ENCODE measurements at regions not wholly inside any gene's neighbourhood (a gene's known extent, or its start where the extent isn't known, plus 50 kb on each side); places are given as distances from the start of the nearest gene placed in this dataset.

GRCh38 chr7:94829987-94830386 lies 77.4 kb upstream of the PPP1R9A start:
- TF ChIP-seq CTCF (IDR thresholded peaks at IDR 0.05; ENCODE audit: low read length) (no peak), EZH2 (optimal IDR thresholded peaks at IDR 0.05; ENCODE audit: low read depth, low read length) (no peak), EZH2phosphoT487 (IDR thresholded peaks at IDR 0.05; ENCODE audit: low read length) (no peak)

All from MM.1S (cell line).